HG03135 (cell line): ENCODE measurements at regions not wholly inside any gene's neighbourhood (a gene's known extent, or its start where the extent isn't known, plus 50 kb on each side); places are given as distances from the start of the nearest gene placed in this dataset.
"Not testable (repeated sequence)": the region's sequence is repeated elsewhere in the genome, so short reads cannot be mapped to it uniquely, and the experiment has no call there.

ENCODE experiments used
- ATAC-seq: cut with Tn5 transposase; IDR thresholded peaks from one replicate; pipeline ENCODE4 v1.9.1; 2021; ENCODE audit warnings: mild to moderate bottlenecking, moderate library complexity; ENCODE audit not compliant: unreplicated experiment

DNA sequence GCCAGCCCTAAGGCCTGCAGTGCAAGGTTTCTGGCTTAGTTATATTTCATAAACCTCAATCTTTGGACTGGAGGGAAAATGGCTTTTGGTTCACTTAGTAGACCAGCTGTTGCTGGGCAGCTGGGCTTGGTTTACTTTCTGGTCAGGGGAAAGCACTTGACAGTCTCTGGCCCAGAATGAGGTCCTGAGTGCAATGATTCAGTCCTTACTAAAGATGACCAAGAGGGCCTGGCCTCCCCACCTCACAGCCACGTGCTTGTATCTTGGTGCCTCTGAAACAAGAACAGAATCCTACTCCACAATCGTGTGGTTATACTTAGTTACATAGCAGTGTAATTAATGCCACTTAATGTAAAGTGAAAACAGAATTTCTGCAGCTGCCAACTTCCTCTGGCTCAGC is 325.5 kb upstream of the MEIS1 start:
- no peak for ATAC-seq

- no peak for ATAC-seq
Measured at GRCh38 chr2:66105066-66105753, 329.7 kb upstream of the MEIS1 start.

DNA sequence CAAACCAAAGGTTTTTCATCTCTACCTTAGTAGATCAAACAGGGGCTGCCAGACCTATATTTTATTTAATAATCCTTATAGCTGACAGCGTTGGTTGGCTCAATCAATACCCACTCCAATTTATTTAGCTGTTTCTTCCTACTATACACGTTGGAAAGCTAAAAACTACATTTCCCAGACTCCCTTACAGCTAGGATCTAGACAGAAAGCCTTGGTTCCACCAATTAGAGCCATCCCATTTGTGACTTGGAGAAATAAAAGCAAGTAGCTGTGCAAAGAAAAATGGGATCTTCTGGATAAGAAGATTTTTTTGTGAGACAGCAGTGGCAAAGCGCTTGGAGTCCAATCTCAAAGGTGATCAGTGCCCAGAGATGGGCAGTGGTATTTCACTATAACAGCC is 331.3 kb upstream of the MEIS1 start:
- ATAC-seq: no peak

DNA sequence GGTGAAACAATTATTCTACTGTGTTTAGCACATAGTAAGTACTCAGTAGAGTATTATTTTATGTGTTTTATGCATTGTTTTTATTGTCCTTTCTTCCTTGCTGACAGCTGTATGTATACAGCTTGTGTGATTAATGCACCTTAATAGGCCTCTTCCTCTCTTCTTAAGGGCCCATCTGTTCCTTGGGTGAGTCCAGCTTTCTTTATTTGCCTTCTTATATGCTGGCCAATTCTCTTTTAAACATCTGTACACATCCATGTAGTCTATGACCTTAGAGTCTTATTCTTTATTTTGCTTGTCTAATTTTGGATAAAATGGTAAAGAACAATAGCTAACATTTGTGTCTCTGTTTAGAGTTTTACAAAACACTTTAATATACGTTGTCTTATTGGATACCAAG is 333.7 kb upstream of the MEIS1 start:
- ATAC-seq: no peak

GRCh38 chr2:66095820-66096345 is 339.0 kb upstream of the MEIS1 start:
- no peak for ATAC-seq

DNA sequence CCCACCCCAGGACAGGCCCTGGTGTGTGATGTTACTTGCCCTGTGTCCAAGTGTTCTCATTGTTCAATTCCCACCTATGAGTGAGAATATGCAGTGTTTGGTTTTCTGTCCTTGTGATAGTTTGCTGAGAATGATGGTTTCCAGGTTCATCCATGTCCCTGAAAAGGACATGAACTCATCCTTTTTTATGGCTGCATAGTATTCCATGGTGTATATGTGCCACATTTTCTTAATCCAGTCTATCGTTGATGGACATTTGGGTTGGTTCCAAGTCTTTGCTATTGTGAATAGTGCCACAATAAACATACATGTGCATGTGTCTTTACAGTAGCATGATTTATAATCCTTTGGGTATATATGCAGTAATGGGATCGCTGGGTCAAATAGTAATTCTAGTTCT is 340.2 kb upstream of the MEIS1 start:
- not testable (repeated sequence) for ATAC-seq

GRCh38 chr2:66093371-66093770 is 341.6 kb upstream of the MEIS1 start:
- no peak for ATAC-seq

DNA sequence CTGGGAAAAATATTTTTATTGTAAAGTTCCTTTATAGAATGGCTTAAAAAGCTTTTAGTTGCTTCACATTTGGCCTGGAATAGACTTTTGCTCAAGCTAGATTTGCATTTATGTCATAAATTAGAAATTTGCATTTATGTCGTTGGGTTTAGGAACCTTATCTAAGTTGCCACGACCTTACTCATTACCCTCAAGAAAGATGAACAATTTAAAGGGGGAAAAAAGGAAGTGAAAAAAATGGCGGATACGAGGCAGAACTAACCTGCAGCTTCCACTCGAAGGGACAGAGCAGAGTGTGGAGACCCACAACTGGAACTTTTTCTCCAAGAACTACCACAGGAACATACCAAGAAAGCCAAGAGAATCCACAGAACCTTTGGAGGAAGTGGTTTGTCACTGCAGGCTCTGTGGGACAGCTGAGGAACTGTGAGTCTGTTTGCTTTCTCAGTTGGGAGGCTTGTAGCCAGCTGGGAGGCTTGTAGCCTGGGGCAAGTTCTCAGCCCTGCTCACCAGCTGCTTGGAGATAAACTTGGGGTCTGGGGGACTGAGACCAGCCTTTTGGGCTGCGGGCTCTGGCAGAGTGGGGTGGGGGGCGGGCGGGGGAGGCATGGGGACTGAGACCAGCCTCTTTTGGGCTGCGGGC is 349.9 kb upstream of the MEIS1 start:
- no peak for ATAC-seq

- no peak for ATAC-seq
Measured at GRCh38 chr2:66082581-66082980, 352.3 kb upstream of the MEIS1 start.

DNA sequence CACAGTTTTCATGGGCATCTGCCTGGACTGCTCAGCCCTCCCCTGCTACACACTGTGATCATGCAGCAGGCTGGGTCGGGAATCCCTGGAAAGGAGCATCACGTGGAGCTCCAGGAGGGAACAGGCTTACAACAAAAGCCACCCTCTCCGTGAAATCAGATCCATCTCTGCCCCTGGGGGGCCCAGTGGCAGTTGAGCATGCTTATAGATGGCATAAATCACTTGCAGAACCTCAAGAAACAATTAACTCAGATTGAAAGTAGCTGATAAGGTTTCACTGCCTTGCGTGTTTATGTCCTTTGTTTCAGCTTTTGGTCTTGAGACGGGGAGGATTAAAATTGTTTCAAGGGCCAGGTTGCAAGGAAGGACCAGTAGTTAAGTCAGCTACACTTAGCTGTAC is 354.8 kb upstream of the MEIS1 start:
- ATAC-seq: no peak

DNA sequence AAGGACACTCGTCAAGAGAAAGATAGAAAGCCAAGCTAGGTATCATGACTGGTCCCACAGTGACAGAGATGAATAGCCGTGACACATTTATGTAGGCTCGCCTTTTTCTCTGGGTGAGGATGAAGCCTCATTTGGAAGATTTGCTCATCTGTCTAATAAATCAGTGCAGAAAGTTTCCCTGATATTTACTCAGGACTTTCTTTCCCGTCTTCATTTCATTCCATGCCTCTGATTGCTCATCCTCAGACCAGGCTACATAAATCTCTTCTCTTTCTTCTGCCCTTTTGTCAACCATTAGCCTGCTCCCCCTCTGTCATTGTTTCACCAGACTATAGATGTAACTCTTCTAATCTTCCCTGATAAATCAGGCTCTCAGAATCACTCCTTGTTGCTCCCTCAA is 361.8 kb upstream of the MEIS1 start:
- no peak for ATAC-seq

GRCh38 chr2:66070721-66071602 is 364.0 kb upstream of the MEIS1 start:
- ATAC-seq: no peak

- no peak for ATAC-seq
Measured at GRCh38 chr2:66069937-66070720, 364.8 kb upstream of the MEIS1 start.

GRCh38 chr2:66066032-66066431 is 368.9 kb upstream of the MEIS1 start:
- no peak for ATAC-seq

GRCh38 chr2:66059332-66059731 is 375.6 kb upstream of the MEIS1 start:
- ATAC-seq: no peak

DNA sequence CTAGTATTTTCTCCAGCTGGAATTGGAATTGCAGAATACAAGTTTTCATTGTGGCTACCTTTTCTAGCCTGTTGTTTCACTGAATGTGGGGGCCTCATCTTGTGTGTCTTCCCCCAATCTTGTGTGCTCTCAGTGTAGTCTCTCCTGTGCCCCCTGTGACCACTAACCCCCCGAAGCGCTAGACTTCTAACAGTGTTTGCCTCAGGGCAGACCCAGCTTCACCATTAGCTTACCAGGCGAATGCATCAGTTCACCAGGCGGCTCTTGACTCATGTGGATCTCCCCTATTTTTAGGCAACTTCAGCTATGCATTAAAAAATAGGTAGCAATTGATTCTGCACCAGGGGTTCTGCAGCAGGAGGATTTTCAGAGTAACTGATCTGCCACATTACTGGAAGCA is 376.2 kb upstream of the MEIS1 start:
- ATAC-seq: no peak

DNA sequence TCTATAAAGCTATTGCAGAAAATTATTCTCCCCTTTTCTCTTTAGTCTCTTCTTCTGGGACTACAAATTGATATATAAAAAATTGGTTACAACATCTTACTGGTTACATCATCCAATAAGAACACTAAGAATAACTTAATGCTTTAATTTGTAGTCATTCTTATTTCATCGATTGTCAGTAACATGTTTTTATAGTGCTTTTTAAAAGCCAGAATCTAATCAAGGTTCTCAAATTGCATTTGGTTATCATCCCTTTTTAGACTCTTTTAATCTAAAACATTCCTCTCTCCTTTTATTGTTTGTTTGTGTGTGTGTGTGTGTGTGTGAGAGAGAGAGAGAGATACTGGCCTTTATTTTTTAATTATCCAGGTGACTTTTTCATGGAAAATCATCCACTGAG is 377.1 kb upstream of the MEIS1 start:
- no peak for ATAC-seq

GRCh38 chr2:66050392-66050791 is 384.5 kb upstream of the MEIS1 start:
- no peak for ATAC-seq

- no peak for ATAC-seq
Measured at GRCh38 chr2:66048667-66049066, 386.3 kb upstream of the MEIS1 start.

DNA sequence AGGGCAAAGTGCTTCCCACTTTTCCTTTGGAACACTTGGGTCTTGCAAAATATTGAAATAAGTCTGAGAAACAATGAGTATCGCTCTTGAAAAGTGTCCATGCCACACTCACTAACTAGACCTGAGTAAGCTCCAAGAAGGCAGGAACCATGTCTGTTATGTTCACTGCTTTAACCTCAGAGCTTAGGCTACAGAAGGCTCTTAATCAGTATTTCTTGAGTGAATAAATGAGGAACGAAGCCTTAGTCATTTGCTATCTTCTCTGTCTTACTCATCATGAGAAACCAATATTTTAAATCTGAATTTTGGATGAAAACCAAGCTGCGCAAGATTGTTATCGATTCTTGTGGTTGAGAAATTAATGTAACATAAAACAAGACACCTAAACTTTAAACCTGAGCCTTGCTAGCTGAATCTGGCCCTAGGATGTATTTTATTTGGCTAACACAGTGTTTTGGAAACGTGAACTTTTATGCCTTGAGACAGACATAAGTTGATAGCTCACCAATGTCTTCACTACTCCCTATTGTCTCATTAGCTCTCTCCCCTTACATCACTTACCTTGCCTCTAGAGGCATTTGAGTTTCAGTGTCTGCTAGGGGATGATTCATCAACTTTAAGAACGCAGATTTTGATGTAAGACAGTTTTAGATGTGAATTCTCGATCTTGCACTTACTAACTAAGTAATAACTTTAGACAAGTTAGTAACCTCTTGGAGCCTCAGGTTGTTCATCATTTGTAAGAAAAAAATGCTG is 392.8 kb upstream of the MEIS1 start:
- no peak for ATAC-seq
